ENCODE measurements at regions not wholly inside any gene's neighbourhood (a gene's known extent, or its start where the extent isn't known, plus 50 kb on each side); places are given as distances from the start of the nearest gene placed in this dataset.

DNA sequence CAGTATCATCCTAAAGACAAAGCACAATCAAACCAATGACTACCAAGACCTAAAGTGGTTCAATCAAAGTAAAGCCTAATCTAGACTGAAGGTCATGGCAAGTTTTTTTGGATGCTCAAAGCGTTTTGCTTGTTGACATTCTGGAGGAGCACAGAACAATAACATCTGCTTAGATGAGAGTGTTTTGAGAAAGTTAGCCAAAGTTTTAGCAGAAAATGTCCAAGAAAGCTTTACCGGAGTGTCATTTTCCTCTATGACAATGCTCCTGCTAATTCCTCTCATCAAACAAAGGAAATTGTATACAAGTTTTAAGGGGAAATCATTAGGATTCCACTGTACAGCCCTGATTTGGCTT, 256.9 kb upstream of the FAT3 start:
- TF ChIP-seq CTCF (conservative IDR thresholded peaks at IDR 0.05) = no peak
- H3K36me3 Mint-ChIP-seq = no peaks in the 10 kb centered on the region
- no peak overlapping the region for H3K4me3 Mint-ChIP-seq
- H3K27me3 Mint-ChIP-seq = no peaks in the 10 kb centered on the region
- DNase-seq (ENCODE audit: extremely low spot score, unreplicated experiment) = no peak
- H3K27ac Mint-ChIP-seq = no peak overlapping the region
- no peaks in the 10 kb centered on the region for H3K4me1 Mint-ChIP-seq (ENCODE audit: unreplicated experiment)
- peaks cover 5% of the 10 kb centered on the region for H3K9me3 Mint-ChIP-seq

GRCh38 chr11:91967026-91967690, 257.5 kb upstream of the FAT3 start:
- Mint-ChIP-seq H3K27ac (no peak overlapping the region), H3K4me1 (ENCODE audit: unreplicated experiment) (no peaks in the 10 kb centered on the region), H3K9me3 (peaks cover 5% of the 10 kb centered on the region), H3K4me3 (no peak overlapping the region), H3K36me3 (no peaks in the 10 kb centered on the region), H3K27me3 (no peaks in the 10 kb centered on the region)
- no peak for DNase-seq (ENCODE audit: extremely low spot score, unreplicated experiment)
- no peak for TF ChIP-seq CTCF (conservative IDR thresholded peaks at IDR 0.05)

- no peak overlapping the region for H3K4me3 Mint-ChIP-seq
These were observed 258.2 kb upstream of the FAT3 start for GRCh38 chr11:91966368-91966767.

GRCh38 chr11:91960770-91961169, 263.8 kb upstream of the FAT3 start:
- no peak overlapping the region for H3K4me3 Mint-ChIP-seq
- no peak overlapping the region for H3K27ac Mint-ChIP-seq
- peaks cover 4% of the 10 kb centered on the region for H3K36me3 Mint-ChIP-seq
- H3K27me3 Mint-ChIP-seq = no peaks in the 10 kb centered on the region
- H3K4me1 Mint-ChIP-seq (ENCODE audit: unreplicated experiment) = no peaks in the 10 kb centered on the region
- DNase-seq (ENCODE audit: extremely low spot score, unreplicated experiment) = no peak
- no peak for TF ChIP-seq CTCF (conservative IDR thresholded peaks at IDR 0.05)
- H3K9me3 Mint-ChIP-seq = peaks cover 21% of the 10 kb centered on the region

More at GRCh38 chr11:91966368-91966767, 258.2 kb upstream of the FAT3 start:
- Mint-ChIP-seq H3K36me3 (no peaks in the 10 kb centered on the region), H3K27ac (no peak overlapping the region), H3K27me3 (no peaks in the 10 kb centered on the region), H3K9me3 (peaks cover 5% of the 10 kb centered on the region), H3K4me1 (ENCODE audit: unreplicated experiment) (no peaks in the 10 kb centered on the region)
- no peak for DNase-seq (ENCODE audit: extremely low spot score, unreplicated experiment)
- TF ChIP-seq CTCF (conservative IDR thresholded peaks at IDR 0.05) = no peak

DNA sequence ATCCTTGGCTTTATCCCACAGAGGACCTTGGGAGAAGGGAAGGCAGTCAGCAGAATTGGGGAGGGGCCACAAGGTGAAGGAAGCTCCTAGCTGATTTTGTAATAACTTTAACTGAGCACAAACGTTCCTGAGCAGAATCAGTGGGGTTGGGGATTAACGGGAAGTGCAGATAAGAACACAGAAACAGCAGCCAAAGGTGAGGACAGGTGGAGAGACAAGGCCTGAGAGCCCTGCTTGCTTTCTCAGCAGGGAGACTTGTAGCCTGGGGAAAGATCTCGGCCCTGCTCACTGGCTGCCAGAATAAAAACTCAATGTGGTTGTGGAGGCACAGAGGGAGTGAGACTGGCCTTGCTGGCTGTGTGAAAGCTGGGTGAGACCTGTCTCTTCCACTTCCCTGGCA, 265.2 kb upstream of the FAT3 start:
- Mint-ChIP-seq H3K27ac (no peak overlapping the region), H3K4me1 (ENCODE audit: unreplicated experiment) (no peaks in the 10 kb centered on the region), H3K4me3 (no peak overlapping the region), H3K27me3 (no peaks in the 10 kb centered on the region), H3K36me3 (peaks cover 4% of the 10 kb centered on the region), H3K9me3 (peaks cover 17% of the 10 kb centered on the region)
- no peak for DNase-seq (ENCODE audit: extremely low spot score, unreplicated experiment)
- TF ChIP-seq CTCF (conservative IDR thresholded peaks at IDR 0.05) = no peak

DNA sequence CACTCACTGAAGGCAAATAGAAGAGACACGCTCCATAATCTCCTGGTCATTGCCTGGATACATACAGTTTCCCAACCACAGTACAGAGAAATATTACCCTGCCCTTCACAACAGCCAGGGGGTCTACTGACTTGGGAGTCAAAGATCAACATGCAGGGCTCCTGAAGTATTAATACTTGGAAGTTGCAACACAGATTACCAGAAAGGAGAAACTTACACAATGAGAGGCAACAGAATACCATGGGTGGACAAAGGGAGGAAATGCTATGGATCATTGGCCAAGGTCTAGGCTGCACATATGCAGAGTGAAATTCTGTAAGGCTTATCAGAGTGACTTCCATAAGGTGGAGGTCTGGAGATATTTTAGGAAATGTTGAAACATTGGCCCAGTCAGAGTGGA, 267.9 kb upstream of the FAT3 start:
- no peak for DNase-seq (ENCODE audit: extremely low spot score, unreplicated experiment)
- Mint-ChIP-seq H3K36me3 (peaks cover 4% of the 10 kb centered on the region), H3K27ac (no peak overlapping the region), H3K9me3 (peaks cover 16% of the 10 kb centered on the region), H3K4me1 (ENCODE audit: unreplicated experiment) (no peaks in the 10 kb centered on the region), H3K4me3 (no peak overlapping the region), H3K27me3 (no peaks in the 10 kb centered on the region)
- no peak for TF ChIP-seq CTCF (conservative IDR thresholded peaks at IDR 0.05)

Measured in type B pancreatic cell (in vitro differentiated cells).